ENCODE measurements at regions not wholly inside any gene's neighbourhood (a gene's known extent, or its start where the extent isn't known, plus 50 kb on each side); places are given as distances from the start of the nearest gene placed in this dataset.

DNA sequence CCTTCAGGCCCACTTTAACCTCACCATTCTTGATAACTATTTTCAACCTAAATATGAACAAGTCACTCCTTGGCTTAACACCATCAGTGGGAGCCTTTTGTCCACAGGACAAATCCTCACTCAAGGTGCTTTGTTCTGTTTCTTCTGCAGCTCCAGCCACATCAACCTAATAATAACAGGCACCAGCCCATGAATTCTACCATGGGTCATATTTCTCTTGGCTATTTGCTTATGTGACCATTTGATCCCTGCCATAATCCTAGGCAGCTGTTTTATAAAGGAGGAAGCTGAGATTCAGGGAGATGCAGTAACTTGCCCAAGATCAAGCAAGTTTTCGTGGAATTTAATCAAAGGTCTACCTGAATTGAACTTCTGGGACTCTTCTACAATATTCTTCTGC, 561.3 kb downstream of the DHX35 start:
- no peak for DNase-seq

DNA sequence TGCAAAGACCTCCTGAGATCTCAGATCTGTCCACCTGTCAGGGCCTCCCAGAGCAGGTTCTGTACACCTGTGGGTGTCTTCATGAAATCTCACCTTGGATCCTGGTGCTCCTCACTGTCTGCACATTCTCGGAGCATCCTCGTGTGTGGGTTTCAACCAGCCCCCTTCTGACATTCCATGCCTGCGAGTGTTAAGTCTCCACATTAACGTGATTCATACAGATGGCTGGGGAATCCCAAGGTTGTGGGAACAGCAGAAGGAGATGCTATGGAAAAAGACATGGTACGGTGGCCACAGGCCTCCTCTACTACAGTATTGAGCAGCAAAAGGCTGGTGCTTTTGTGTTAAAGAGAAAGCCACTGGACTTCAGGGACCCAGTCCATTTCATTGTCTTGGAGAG, 556.5 kb downstream of the DHX35 start:
- no peak for DNase-seq

DNA sequence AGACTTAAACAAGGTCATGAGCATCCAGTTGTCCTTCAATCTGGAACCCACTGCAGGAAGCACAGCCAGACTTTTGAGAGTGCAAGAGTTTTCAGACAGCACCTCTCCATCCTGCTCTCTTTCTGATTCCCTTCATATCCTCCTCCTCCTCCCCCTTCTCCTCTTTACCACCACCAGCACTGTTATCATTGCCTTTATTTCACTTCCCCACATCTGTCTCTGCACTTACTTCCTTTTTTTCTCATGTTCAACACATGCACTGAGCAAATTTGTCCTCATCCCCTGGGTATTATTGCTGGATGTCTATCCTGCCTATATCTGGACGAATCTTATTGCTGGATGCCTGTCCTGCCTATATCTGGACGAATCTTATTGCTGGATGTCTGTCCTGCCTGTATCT, 554.8 kb downstream of the DHX35 start:
- DNase-seq, result no peak

- no peak for DNase-seq
Observed at GRCh38 chr20:39504710-39505094, 542.6 kb downstream of the DHX35 start.

DNA sequence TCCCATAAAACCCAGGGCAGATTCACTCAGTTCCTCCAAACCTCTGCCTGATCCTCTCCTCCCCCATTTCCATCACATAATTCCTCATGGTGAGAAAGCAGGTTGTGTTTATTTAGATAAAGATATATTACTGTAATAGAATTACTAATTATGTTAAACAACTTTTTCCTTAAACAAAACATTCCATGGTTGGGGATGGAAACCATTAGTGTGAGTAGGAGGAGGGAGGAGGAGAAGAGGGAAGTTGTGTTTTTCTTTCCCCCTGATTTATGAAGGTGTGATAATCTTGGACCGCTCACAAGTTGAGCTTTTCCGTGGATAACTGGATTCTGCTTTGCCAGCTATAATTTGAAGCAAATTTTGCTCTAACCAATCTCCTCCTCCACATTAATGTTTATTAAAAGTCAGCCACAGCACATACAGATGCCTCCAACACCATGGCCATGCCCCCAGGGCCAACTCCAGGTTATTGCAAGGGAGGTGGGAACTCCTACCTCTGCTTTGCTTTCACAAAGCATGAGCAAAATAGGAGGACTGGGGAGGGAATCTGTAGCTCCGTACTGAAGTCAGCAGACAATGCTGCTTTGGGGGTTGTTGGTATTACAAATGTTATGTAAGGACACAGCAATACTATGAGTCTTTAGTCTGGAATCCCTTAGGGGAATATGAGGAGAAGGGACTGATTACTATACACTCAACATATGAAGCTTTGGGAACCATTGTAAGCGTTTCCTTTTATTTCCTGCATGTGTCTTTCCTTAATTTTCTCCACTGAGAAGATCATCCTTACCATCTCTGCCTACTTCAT, 542.0 kb downstream of the DHX35 start:
- no peak for DNase-seq

DNA sequence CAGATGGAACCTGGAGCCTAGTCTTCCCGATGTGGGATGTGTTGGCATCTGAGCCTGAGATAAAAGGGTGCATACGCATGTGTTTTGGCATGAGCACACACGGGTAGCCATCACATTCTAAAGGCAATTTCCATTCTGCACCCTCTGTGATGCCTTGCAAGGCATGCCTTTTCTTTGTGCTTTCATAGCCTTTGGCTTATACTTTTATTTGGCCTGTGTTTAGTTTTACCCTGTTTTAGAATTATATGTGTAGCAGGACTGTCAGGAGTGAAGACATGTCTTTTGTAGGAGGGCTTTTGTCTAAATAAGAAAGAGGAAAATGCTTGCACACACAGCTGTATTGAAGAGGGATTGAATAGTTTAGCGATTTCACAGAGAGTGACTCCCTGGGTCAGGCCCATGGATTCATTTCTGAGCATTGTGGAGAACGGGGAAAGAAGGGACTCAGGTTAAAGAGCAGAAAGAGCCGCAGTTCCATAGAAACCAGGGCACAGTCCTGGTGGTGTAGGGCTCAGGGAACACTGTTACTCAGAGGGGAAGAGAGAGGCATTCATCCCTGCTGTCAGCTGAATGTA, 530.2 kb downstream of the DHX35 start:
- DNase-seq, result no peak

DNA sequence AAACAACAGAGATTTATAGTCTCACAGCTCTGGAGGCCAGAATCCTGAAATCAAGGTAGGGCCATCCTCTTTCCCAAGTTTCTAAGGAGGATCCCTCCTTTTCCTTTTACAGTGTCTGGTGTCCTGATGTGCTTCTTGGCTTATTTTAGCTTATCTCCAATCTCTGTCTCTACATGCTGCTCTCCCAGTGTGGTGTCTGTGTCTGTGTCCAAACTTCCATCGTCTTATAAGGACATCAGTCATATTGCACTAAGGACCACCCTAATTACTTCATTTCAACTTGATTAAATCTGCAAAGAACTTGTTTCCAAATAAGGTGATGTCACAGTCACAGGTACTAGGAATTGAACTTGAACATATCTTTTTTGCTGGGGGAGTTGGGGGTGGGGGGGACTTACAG, 529.6 kb downstream of the DHX35 start:
- no peak for DNase-seq

DNA sequence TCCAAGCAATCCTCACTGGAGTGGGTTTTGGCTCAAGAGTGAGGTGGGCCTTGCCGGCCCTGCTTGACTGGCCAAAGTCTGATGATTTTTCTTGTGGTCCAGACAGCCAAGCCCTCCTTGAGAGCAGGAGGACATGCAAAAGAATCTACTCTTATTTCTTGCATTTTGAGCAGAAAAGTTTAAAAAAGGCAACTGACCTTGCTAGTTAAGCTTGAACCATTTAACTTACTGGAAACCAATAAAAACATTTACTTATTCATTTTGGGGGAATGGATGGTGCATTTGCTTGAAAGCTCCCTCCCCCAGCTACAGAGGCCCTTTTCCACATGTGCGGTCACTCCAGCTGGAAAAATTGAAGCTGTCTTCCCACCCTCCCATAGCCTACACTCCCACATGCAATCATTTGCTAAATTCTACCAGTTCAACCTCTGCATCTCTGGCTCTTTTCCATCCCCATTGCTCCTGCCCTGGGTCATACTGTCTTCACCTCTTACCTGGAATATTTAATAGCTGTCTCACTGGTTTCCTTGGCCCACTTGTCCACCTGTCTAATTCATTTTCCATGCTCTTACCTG, 527.9 kb downstream of the DHX35 start:
- no peak for DNase-seq

DNA sequence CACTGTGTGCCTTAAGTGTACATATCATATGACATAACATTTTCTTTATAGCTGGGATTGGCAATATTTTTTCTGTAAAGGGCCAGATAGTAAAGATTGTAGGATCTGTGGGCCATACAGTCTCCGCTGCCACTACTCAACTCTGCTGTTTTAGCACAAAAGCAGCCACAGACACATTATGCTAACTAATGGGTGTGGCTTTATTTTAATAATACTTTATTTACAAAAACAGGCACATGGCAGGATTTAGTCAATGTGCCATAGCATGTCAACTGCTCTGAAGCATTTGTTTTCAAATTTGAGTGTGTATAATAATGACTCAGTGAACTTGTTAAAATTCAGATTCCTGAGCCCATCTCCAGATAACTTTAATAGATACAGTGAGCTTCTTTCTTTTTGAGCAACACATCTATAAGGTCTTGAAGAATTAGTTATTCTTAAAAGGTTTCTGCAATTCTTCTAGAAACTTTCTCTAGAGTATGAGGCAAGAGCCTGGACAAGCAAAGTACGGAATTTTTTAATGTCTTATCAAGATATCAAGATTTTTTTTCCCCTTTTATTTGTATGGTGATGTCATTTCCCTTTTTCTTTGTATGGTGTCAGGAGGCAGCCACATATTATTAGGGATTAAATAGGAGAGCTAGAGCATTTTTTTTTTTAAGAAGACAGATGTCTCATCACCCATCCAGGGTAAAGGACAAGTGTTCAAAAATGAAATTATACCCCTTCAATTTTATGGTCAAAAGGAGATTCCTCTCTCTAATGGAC, 518.3 kb downstream of the DHX35 start:
- DNase-seq, result no peak

- no peak for DNase-seq
Observed at GRCh38 chr20:39479196-39479810, 517.2 kb downstream of the DHX35 start.

DNA sequence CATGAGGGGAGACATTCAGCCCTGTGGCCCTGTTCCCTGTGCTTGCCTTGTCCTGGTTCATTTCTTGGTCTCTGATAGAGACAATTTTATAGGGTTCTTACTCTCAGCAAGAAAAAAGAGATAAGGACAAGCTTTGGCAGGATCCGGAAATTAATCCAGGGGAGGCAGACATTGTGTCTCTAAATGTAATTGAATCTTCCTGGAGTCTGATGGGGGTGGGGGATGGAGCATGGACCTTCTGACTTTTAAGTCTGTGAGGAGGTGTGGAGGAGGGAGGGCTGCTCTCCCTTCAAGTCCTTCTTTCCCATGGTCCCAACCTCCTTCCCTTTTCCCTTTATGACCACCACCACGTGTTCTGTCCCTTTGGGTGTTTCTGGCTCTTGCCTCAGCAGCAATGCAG, 512.7 kb downstream of the DHX35 start:
- DNase-seq, result no peak

GRCh38 chr20:39473536-39473935, 511.4 kb downstream of the DHX35 start:
- DNase-seq, result no peak

DNA sequence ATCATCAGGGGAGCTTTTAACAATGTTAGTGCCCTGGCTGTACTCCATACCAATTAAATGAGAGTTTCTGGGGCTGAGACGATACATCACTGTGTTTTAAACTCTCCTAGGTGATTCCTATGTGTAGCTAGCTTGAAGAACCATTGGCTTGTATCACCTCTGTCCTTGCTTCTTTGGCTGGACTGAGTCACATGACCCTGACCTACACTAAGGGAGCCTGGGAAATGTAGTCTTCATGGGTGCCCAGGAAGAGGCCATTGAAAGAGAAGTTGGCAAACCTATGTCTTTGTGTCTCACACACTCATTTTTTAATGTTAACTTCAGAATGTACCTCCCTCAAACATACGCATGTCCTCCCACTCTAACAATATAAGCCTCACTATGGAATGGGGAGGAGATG, 506.6 kb downstream of the DHX35 start:
- no peak for DNase-seq

DNA sequence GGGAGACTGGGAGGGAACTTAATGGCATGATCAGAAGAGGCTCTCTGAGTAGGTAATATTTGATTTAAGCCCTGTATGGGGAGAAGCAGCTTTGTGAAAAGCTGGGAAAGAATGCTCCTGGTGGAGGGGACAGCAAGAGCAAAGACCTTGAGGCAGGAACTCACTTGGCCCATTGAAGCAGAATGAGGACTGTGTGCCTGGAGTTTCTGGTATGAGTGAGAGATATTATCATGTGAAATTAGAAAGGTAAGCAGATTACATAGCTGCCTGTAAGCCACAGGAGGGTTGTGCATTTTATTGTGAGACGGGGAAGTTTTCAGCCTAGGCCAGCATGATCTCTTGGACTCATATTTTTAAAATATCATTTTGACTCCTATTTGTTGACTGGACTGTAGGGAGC, 502.1 kb downstream of the DHX35 start:
- DNase-seq, result no peak

DNA sequence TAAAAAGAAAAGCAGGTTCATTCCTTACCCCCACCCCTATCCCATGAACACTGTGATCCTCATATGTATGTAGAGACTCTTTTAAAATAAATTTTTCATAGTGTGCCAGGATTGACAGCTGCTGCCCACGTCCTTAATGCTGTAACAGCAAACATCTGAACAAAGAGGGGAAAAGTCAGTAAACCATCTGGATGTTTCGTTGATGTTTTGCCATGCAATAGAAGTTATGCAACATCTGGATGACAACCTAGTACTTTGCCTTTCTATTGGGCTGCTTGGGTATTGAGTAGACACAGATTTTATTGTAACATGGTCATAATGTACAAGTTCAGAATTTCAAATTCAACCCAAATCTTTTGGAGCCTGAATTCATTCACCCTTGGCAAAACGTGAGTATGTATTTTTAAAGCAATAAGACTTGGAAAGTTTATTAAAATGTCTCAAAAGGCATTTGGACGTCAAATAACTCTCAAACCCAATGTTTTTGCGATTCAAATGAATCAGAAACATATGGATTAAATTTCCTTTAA, 500.3 kb downstream of the DHX35 start:
- no peak for DNase-seq

- no peak for DNase-seq
Observed at GRCh38 chr20:39458452-39458851, 496.3 kb downstream of the DHX35 start.

DNA sequence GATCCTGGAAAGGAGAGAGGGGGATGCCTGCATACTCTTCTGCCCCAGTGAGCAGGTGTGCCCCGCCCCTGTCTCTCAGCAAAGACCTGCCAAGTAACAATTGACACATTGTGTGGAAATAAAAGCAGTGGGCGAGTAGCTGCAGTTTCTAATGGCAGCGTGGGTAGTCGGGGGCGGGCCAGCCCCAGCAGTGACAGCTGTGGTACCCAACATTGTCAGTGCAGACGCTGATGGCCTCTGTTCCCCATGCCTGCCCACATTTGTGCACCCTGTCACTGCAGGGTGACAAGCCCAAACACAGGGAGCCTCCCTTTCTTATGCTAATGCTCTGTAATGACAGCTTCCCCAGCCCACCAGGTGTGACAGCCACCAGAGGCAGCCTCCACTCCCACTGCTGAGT, 491.7 kb downstream of the DHX35 start:
- no peak for DNase-seq

- no peak for DNase-seq
Observed at GRCh38 chr20:39452583-39453340, 490.6 kb downstream of the DHX35 start.

DNA sequence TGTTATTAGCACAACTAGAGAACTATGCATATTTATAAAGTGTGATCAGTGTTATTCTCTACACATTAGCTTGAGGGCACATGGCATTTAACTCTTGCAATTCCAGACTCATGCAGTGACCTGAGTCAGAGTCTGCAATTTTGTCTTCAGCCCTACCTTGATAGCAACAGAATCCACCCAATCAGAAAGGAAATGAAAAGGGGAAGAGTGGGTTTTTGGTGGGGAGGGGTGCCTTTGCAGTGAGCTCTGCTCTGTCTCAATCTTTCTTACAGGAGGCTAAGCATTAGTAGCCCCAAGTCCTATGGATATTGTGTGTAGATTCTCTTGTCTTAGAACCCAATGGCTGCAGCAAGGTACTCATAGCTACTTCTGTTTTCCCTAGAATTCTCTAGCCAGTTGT, 489.2 kb downstream of the DHX35 start:
- no peak for DNase-seq

- DNase-seq, result no peak
Observed at GRCh38 chr20:39446397-39446796, 484.3 kb downstream of the DHX35 start.

DNA sequence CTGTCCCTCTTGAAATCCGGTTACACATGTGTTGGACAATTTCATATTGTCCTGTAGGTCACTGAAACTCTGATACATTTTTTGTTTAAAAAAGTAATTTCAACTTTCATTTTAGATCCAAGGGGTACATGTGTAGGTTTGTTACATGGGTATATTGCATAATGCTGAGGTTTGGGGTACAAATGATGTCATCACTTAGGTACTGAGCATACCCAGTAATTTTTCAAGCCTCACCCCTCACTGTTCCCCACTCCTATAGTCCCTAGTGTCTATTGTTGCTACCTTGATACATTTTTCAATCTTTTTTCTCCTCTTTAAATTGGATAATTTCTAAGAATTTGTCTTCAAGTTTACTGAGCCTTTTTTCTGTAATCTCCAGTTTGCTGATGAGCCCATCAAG, 483.0 kb downstream of the DHX35 start:
- no peak for DNase-seq

- DNase-seq, result no peak
Observed at GRCh38 chr20:39433466-39433865, 471.3 kb downstream of the DHX35 start.

Data from bone marrow (tissue), 2 donors.